H9 (cell line): ENCODE measurements at regions not wholly inside any gene's neighbourhood (a gene's known extent, or its start where the extent isn't known, plus 50 kb on each side); places are given as distances from the start of the nearest gene placed in this dataset.

Source experiments
- DNase-seq: peaks from one replicate; pipeline ENCODE4 v3.0.0-alpha.2; 2017
- H2AFZ ChIP-seq: one replicate; pipeline ENCODE4 v1.6.1; 2013; ENCODE audit warnings: mild to moderate bottlenecking, low read length, control low read depth, moderate library complexity
- H2AK5ac ChIP-seq: 2 replicates; pipeline ENCODE4 v1.6.1; 2013; ENCODE audit warnings: low read length, control low read depth, mixed read lengths; ENCODE audit not compliant: insufficient read length
- H2BK120ac ChIP-seq: one replicate; pipeline ENCODE4 v1.6.1; 2013; ENCODE audit warnings: low read depth, mild to moderate bottlenecking, low read length, control low read depth, inconsistent platforms; ENCODE audit not compliant: poor library complexity, severe bottlenecking
- H2BK12ac ChIP-seq: 2 replicates; pipeline ENCODE4 v1.6.1; 2013; ENCODE audit warnings: low read length, control low read depth, mixed read lengths, low read depth; ENCODE audit not compliant: insufficient read length
- H2BK15ac ChIP-seq: 2 replicates; pipeline ENCODE4 v1.6.1; 2013; ENCODE audit warnings: low read depth, low read length, control low read depth
- H2BK20ac ChIP-seq: one replicate; pipeline ENCODE4 v1.6.1; 2013; ENCODE audit warnings: low read depth, mild to moderate bottlenecking, low read length, control low read depth, inconsistent platforms; ENCODE audit not compliant: poor library complexity, severe bottlenecking
- H2BK5ac ChIP-seq: 2 replicates; pipeline ENCODE4 v1.6.1; 2013; ENCODE audit warnings: low read length, control low read depth, mixed read lengths; ENCODE audit not compliant: insufficient read length
- H3K14ac ChIP-seq: 2 replicates; pipeline ENCODE4 v1.6.1; 2013; ENCODE audit warnings: low read length, control low read depth; ENCODE audit not compliant: insufficient read depth
- H3K18ac ChIP-seq: 2 replicates; pipeline ENCODE4 v1.6.1; 2013; ENCODE audit warnings: low read depth, mild to moderate bottlenecking, mixed read lengths, low read length, control low read depth; ENCODE audit not compliant: insufficient read length
- H3K23ac ChIP-seq: 2 replicates; pipeline ENCODE4 v1.6.1; 2013; ENCODE audit warnings: low read length, control low read depth, mixed read lengths, low read depth; ENCODE audit not compliant: insufficient read length
- H3K23me2 ChIP-seq: 2 replicates; pipeline ENCODE4 v1.6.1; 2013; ENCODE audit warnings: low read depth, mild to moderate bottlenecking, mixed read lengths, low read length, control low read depth; ENCODE audit not compliant: insufficient read length, poor library complexity, severe bottlenecking
- H3K27ac ChIP-seq: 2 replicates; pipeline ENCODE4 v1.5.1; 2013; ENCODE audit warnings: low read length, control low read depth, mixed read lengths, low read depth; ENCODE audit not compliant: insufficient read length
- H3K27me3 ChIP-seq: 2 replicates; pipeline ENCODE4 v1.6.1; 2013; ENCODE audit warnings: low read length, control low read depth, inconsistent platforms; ENCODE audit not compliant: insufficient read depth
- H3K4ac ChIP-seq: 2 replicates; pipeline ENCODE4 v1.6.1; 2013; ENCODE audit warnings: low read depth, mild to moderate bottlenecking, control low read depth, inconsistent platforms, low read length, moderate library complexity
- H3K4me1 ChIP-seq: 2 replicates; pipeline ENCODE4 v1.6.1; 2013; ENCODE audit warnings: low read length, control low read depth, inconsistent platforms; ENCODE audit not compliant: insufficient read depth
- H3K4me2 ChIP-seq: 2 replicates; pipeline ENCODE4 v1.6.1; 2013; ENCODE audit warnings: low read length, control low read depth, mixed read lengths; ENCODE audit not compliant: insufficient read length, insufficient read depth
- H3K56ac ChIP-seq: 2 replicates; pipeline ENCODE4 v1.6.1; 2013; ENCODE audit warnings: low read depth, mild to moderate bottlenecking, mixed read lengths, low read length, control low read depth; ENCODE audit not compliant: insufficient read length
- H3K79me1 ChIP-seq: 2 replicates; pipeline ENCODE4 v1.6.1; 2013; ENCODE audit warnings: low read depth, mild to moderate bottlenecking, moderate library complexity, low read length, control low read depth, inconsistent platforms; ENCODE audit not compliant: insufficient read depth, poor library complexity, severe bottlenecking
- H3K79me2 ChIP-seq: 2 replicates; pipeline ENCODE4 v1.6.1; 2013; ENCODE audit warnings: low read length, control low read depth, inconsistent platforms; ENCODE audit not compliant: insufficient read depth
- H3K9ac ChIP-seq: 2 replicates; pipeline ENCODE4 v1.6.1; 2013; ENCODE audit warnings: low read length, control low read depth, mixed read lengths; ENCODE audit not compliant: insufficient read length; ENCODE audit errors: extremely low read depth
- H3K9me3 ChIP-seq: one replicate; pipeline ENCODE4 v1.6.1; 2013; ENCODE audit warnings: low read depth, low read length, inconsistent platforms; ENCODE audit not compliant: control insufficient read depth
- H3T11ph ChIP-seq: one replicate; pipeline ENCODE4 v1.6.1; 2013; ENCODE audit warnings: mild to moderate bottlenecking, low read length, control low read depth, inconsistent platforms
- H4K20me1 ChIP-seq: one replicate; pipeline ENCODE4 v1.6.1; 2013; ENCODE audit not compliant: control insufficient read depth, insufficient read length, insufficient read depth
- H4K5ac ChIP-seq: 2 replicates; pipeline ENCODE4 v1.6.1; 2013; ENCODE audit warnings: low read depth, mild to moderate bottlenecking, mixed read lengths, low read length, control low read depth; ENCODE audit not compliant: insufficient read length
- H4K8ac ChIP-seq: replicated peaks from 2 replicates; pipeline ENCODE4 v1.6.1; 2013; ENCODE audit warnings: low read length, control low read depth, mixed read lengths, low read depth; ENCODE audit not compliant: insufficient read length
- H4K91ac ChIP-seq: 2 replicates; pipeline ENCODE4 v1.6.1; 2013; ENCODE audit warnings: low read depth, mild to moderate bottlenecking, moderate library complexity, mixed read lengths, low read length, control low read depth; ENCODE audit not compliant: insufficient read length
- H3K27ac Mint-ChIP-seq, 3 experiments: 2 replicates in 2 of 3; 3 replicates in 1 of 3; pipeline ENCODE4 v1.8.0; 2020 to 2021; ENCODE audit warnings: mixed read lengths in 3 of 3, mild to moderate bottlenecking in 1 of 3, moderate library complexity in 1 of 3
- H3K27me3 Mint-ChIP-seq: 2 replicates; pipeline ENCODE4 v1.8.0; 2021; ENCODE audit warnings: low read depth, mild to moderate bottlenecking, moderate library complexity, mixed read lengths
- H3K36me3 Mint-ChIP-seq, 3 experiments: 2 replicates in 2 of 3; 3 replicates in 1 of 3; pipeline ENCODE4 v1.8.0; 2020 to 2021; ENCODE audit warnings: low read depth in 3 of 3, mixed read lengths in 3 of 3; ENCODE audit not compliant: insufficient read depth in 1 of 3
- H3K4me1 Mint-ChIP-seq, 2 experiments: 2 replicates each; pipeline ENCODE4 v1.8.0; 2020; ENCODE audit warnings: mixed read lengths in 2 of 2
- H3K4me3 Mint-ChIP-seq, 2 experiments: 2 replicates in 1 of 2; 3 replicates in 1 of 2; pipeline ENCODE4 v1.8.0; 2020 to 2021; ENCODE audit warnings: mild to moderate bottlenecking in 2 of 2, mixed read lengths in 2 of 2, moderate library complexity in 1 of 2
- H3K9me3 Mint-ChIP-seq, 2 experiments: 2 replicates in 1 of 2; 3 replicates in 1 of 2; pipeline ENCODE4 v1.8.0; 2020; ENCODE audit warnings: mild to moderate bottlenecking in 2 of 2, mixed read lengths in 2 of 2, moderate library complexity in 1 of 2
- WGBS: extraction: QIAGEN DNeasy Blood & Tissue Kit; methylation state at CpG from one replicate; pipeline ENCODE4 v1.1.7; 2013; ENCODE audit warnings: missing lambda C conversion rate, low lambda C conversion rate, mixed read lengths; ENCODE audit not compliant: insufficient read length; ENCODE audit errors: extremely low coverage; 5-methylcytosine and 5-hydroxymethylcytosine counted together
- TF ChIP-seq, protein P1 (sequence below): fragments of 200-600 bp; sonication (generic); conservative IDR thresholded peaks from 3 replicates; pipeline ENCODE4 v1.8.0; 2021; ENCODE audit warnings: antibody characterized with exemption, mild to moderate bottlenecking

DNA sequence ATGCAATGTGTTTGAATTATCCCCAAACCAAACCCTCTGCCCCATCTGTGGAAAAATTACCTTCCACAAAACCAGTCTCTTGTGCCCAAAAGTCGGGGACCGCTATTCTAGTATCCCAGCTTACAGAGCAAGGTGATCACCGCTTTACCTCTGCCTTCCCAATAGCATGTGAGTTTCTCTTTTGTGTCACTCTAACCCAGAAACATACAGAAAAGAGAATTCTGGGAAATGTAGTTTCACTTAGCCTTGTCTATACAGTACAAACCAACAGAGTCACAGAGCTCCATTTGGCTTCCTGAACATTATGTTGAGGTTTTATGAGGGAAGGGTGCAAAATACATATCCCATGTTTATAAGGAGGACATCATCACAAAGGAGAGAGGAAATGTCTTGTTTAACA, 260.3 kb upstream of the MINDY3 start:
- Mint-ChIP-seq H3K27me3 (no peaks in the 10 kb centered on the region), H3K9me3 (no peaks in the 10 kb centered on the region), H3K27ac (no peak overlapping the region), H3K4me3 (no peak overlapping the region), H3K4me1 (peaks cover 16 to 18% of the 10 kb centered on the region in 2 experiments; a peak in 3 of 4 replicates), H3K36me3 (no peaks in the 10 kb centered on the region)
- H3K79me1 ChIP-seq, result no peaks in the 10 kb centered on the region
- H3K27me3 ChIP-seq, result no peaks in the 10 kb centered on the region
- no peaks in the 10 kb centered on the region for H3K9me3 ChIP-seq
- no peak overlapping the region for H2BK15ac ChIP-seq
- H2BK120ac ChIP-seq, result no peak overlapping the region
- no peak overlapping the region for H3K23ac ChIP-seq
- H3K9ac ChIP-seq, result no peak overlapping the region
- H3K4me1 ChIP-seq, result no peaks in the 10 kb centered on the region
- H3K14ac ChIP-seq, result no peak overlapping the region
- no peak overlapping the region for H3T11ph ChIP-seq
- TF ChIP-seq, protein P1, sequence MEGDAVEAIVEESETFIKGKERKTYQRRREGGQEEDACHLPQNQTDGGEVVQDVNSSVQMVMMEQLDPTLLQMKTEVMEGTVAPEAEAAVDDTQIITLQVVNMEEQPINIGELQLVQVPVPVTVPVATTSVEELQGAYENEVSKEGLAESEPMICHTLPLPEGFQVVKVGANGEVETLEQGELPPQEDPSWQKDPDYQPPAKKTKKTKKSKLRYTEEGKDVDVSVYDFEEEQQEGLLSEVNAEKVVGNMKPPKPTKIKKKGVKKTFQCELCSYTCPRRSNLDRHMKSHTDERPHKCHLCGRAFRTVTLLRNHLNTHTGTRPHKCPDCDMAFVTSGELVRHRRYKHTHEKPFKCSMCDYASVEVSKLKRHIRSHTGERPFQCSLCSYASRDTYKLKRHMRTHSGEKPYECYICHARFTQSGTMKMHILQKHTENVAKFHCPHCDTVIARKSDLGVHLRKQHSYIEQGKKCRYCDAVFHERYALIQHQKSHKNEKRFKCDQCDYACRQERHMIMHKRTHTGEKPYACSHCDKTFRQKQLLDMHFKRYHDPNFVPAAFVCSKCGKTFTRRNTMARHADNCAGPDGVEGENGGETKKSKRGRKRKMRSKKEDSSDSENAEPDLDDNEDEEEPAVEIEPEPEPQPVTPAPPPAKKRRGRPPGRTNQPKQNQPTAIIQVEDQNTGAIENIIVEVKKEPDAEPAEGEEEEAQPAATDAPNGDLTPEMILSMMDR, result no peak
- no peaks in the 10 kb centered on the region for H3K23me2 ChIP-seq
- no peaks in the 10 kb centered on the region for H3K79me2 ChIP-seq
- no peak overlapping the region for H2BK12ac ChIP-seq
- H4K20me1 ChIP-seq, result no peaks in the 10 kb centered on the region
- no peak overlapping the region for H3K4me2 ChIP-seq
- no peak overlapping the region for H2AK5ac ChIP-seq
- H4K91ac ChIP-seq, result no peak overlapping the region
- no peak for DNase-seq
- no peak overlapping the region for H2AFZ ChIP-seq
- H4K5ac ChIP-seq, result no peak overlapping the region
- WGBS, result no CpG with 5 or more reads among the region's 3 CpGs
- H4K8ac ChIP-seq, result no peak overlapping the region
- no peak overlapping the region for H2BK20ac ChIP-seq
- no peak overlapping the region for H3K27ac ChIP-seq
- no peak overlapping the region for H3K18ac ChIP-seq
- no peak overlapping the region for H2BK5ac ChIP-seq
- H3K56ac ChIP-seq, result no peak overlapping the region
- no peak overlapping the region for H3K4ac ChIP-seq
